M059J (cell line): ENCODE measurements at regions not wholly inside any gene's neighbourhood (a gene's known extent, or its start where the extent isn't known, plus 50 kb on each side); places are given as distances from the start of the nearest gene placed in this dataset.
"Not testable (repeated sequence)": the region's sequence is repeated elsewhere in the genome, so short reads cannot be mapped to it uniquely, and the experiment has no call there.

Source experiments
- DNase-seq: peaks from one replicate; pipeline ENCODE4 v3.0.0-alpha.2; 2012; ENCODE audit warnings: low read depth

DNA sequence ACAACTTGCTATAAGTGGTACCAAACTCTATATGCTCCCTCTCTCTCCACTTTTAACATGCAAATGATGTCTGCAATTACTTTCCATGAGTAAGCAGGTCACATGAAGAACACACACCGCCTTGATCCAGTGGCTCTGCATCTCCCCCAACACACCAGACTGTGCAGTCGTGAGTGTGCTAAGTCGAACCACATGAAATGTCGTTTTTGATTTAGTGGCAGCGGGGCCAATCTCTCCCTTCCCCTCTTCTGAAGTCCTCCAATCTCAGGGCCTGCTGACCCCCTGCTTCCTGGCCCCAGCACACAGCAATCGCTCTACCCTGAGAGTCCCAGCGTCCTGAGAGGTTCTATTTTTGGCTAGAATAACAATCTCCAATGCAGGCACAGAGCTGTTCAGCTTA is 312.5 kb downstream of the SHQ1 start:
- DNase-seq: no peak

GRCh38 chr3:72533591-72534473 is 314.4 kb downstream of the SHQ1 start:
- no peak for DNase-seq

- DNase-seq: no peak
Measured at GRCh38 chr3:72530426-72530825, 317.8 kb downstream of the SHQ1 start.

GRCh38 chr3:72529081-72529480 is 319.2 kb downstream of the SHQ1 start:
- no peak for DNase-seq

DNA sequence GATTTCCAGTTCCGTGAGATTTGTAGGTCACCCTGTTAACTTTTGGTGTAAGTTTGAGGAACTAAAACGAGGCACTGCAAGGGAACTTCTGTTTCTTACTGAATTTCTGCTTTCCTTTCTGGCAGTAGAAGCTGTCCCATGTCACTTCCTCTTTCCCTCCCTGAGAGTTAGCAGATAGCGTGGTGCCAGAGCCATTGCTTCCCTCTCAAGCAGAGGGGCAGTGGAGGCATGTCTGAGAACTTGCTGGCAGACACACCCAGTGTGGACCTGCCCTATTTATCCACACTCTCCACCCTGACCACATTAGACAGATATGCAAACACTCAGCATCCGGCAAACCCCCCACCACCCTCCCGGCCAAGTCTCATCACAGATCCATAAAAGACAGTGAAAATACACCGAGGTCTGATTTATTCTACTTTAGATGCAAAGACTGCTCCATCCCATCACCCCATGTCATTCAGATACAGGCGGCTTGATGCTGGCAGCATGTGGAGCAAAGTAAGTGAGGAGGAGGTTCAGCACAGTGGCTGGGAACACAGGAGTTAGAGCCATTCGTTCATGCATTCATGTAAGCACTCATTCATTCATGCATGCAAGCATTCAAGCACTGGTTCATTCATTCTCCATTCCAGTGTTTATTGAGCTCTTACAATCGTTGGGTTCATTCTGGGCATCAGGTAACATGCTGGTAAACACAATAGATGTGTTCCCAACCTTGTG is 324.7 kb downstream of the SHQ1 start:
- no peak for DNase-seq

GRCh38 chr3:72520690-72521308 is 327.4 kb downstream of the SHQ1 start:
- peak; percentile 84 for DNase-seq

GRCh38 chr3:72519946-72520604 is 328.2 kb downstream of the SHQ1 start:
- no peak for DNase-seq

DNA sequence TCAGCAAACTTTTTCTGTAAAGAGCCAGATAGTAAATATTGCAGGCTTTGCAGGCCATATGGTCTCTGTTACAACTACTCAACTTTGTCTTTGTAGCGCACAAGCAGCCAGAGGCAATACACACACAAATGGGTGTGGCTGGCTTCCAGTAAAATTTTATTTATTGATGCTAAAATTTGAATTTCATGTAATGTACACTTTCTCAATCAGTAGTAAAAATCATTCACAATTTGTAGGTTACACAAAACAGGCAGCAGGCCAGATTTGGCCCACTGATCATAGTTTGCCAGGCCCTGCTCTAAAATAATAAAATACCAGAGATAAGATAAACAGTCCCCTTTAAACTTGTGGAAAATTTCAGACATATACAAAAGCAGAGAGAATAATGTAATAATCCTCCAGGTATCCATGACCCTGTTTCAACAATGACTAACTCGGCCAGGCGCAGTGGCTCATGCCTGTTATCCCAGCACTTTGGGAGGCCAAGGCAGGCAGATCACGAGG is 330.3 kb downstream of the SHQ1 start:
- DNase-seq: no peak

- DNase-seq: no peak
Measured at GRCh38 chr3:72517336-72517735, 330.9 kb downstream of the SHQ1 start.

DNA sequence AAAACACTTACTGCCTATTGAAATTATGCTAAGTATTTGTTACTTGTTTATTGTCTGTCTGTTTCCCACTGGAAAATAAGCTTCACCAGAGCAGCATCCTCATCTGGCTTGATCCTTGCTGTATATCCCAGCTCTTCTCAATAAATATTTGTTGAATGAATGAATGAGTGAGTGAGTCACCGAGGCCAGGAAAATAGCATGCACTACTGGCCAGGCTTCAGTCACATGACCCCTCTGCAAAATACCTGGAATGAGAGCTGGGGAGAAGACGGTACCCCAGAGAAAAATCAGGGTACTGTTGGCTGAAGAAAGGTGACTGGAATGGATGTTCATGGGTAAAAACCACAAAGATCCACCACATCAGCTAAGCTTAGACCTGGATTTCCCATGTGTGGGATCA is 331.9 kb downstream of the SHQ1 start:
- no peak for DNase-seq

DNA sequence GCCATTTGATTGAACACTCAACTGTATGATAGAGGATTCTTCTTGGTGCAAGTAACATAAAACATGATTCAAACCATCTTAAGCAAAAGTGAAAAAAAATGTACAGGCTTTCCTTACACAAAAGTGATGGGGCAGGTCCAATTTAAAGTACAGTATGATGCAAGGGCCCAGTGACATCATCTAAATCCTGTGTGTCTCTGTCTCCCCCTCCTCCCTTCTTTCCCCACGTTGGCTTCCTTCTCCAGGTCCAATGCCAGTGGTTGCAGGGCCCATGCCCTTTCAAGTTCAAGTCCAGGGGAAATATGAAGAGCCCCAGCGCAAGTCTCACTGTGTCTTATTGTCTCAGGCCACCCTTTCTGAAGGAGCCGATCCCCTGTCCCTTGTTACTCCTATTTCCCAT is 332.3 kb downstream of the SHQ1 start:
- no peak for DNase-seq

DNA sequence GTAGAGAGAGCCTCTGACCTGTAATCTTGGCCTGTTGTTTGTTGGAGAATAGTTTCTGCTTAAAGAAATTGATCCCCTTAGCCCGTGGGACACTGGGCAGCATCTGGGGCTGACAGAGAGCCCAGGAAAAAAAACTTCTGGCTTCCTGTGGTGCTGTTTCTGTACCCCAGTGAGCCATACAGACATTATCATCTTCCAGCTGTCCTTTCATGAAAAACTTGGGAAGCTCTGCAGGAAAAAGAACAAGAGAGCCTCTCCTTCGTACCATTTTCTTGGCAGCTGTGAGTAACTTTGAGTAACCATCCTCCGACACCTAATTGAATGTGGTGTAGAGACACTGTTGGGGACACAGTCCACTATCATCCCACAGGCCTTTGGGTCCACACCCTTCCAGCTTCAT is 333.0 kb downstream of the SHQ1 start:
- DNase-seq: no peak

DNA sequence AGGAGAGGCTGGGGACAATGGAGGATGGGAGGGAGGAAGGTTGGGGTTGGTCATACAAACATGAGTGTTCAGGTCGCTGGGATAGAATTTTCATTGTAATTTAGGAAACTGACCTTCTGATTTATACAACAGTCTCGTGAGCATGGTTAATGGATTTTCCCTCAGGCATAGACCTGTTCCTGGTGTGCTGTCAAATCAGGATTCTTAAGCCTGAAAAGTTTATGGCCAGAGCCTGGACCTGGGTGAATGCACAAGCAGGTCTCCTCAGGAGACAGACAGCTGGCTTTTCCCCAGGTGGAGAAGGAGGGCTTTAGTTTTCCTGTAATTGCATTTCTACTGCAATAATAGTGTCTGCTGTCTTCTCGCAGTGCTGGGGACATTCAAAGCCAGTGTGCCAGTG is 338.0 kb downstream of the SHQ1 start:
- DNase-seq: no peak

GRCh38 chr3:72505539-72506405 is 342.5 kb downstream of the SHQ1 start:
- no peak for DNase-seq

- DNase-seq: not testable (repeated sequence)
Measured at GRCh38 chr3:72497501-72497900, 350.7 kb downstream of the SHQ1 start.

- no peak for DNase-seq
Measured at GRCh38 chr3:72496051-72496670, 352.1 kb downstream of the SHQ1 start.

- DNase-seq: no peak
Measured at GRCh38 chr3:72494626-72495025, 353.6 kb downstream of the SHQ1 start.

- no peak for DNase-seq
Measured at GRCh38 chr3:72494130-72494529, 354.1 kb downstream of the SHQ1 start.

DNA sequence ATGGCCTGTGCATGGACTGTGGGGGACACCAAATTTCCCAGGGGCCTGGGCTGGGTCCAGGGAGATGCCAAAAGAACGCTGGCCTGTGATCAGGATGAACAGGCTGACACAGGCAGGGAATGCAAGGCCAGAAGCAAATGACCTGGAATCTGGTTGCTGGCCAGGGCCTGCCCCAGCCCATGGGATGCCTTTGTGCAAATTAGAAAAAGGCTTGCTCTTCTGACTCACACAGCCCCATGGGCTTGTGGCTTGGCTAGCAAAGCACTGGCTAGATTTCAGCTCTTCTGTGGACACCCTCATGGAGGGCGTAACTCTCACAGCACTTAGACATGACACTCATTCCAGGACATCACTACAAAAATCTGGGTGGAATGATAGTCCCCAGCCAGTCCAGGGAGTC is 356.0 kb downstream of the SHQ1 start:
- peak; percentile 90 for DNase-seq

- DNase-seq: peak; percentile 20
Measured at GRCh38 chr3:72490688-72491435, 357.4 kb downstream of the SHQ1 start.
